H1 (cell line): ENCODE measurements at regions not wholly inside any gene's neighbourhood (a gene's known extent, or its start where the extent isn't known, plus 50 kb on each side); places are given as distances from the start of the nearest gene placed in this dataset.
A peak's percentile ranks its signal among the peaks of the same experiment; 100 is the strongest.

ENCODE experiments used
- CTCF ChIA-PET: fragments of 300-600 bp; sonication (Branson Sonifier 250); formaldehyde crosslinking; loops from one replicate; lab custom pipeline; 2021; ENCODE audit not compliant: partially characterized antibody; lab: Charles Lee
- POLR2A ChIA-PET: fragments of 300-600 bp; sonication (Branson Sonifier 250); formaldehyde crosslinking; loops from one replicate; lab custom pipeline; 2021; ENCODE audit warnings: inconsistent platforms; ENCODE audit not compliant: partially characterized antibody; lab: Charles Lee
- DNase-seq, 2 experiments: peaks; one replicate each; pipeline versions ENCODE4 v3.0.0 to v3.0.0-alpha.2; 2010 to 2022; ENCODE audit warnings: low spot score in 2 of 2, low read depth in 1 of 2, mixed read lengths in 1 of 2
- FAIRE-seq: peaks from 2 replicates; lab custom pipeline; 2011; peaks lifted over from hg19 to GRCh38; lab: Jason Lieb, UNC
- H2AFZ ChIP-seq: 2 replicates; pipeline ENCODE4 v1.8.1; 2012; ENCODE audit warnings: low read length, inconsistent platforms
- H2AK5ac ChIP-seq: 2 replicates; pipeline ENCODE4 v1.6.1; 2013; ENCODE audit warnings: low read depth, low read length
- H2BK120ac ChIP-seq: replicated peaks from 2 replicates; pipeline ENCODE3; 2013; ENCODE audit warnings: low read depth, low read length, inconsistent platforms
- H2BK12ac ChIP-seq: 2 replicates; pipeline ENCODE4 v1.6.1; 2013; ENCODE audit warnings: low read depth, low read length
- H2BK15ac ChIP-seq: 2 replicates; pipeline ENCODE4 v1.6.1; 2013; ENCODE audit warnings: low read length
- H2BK20ac ChIP-seq: 2 replicates; pipeline ENCODE4 v1.6.1; 2013; ENCODE audit warnings: low read length
- H2BK5ac ChIP-seq: 2 replicates; pipeline ENCODE4 v1.6.1; 2013; ENCODE audit warnings: low read depth, low read length
- H3K14ac ChIP-seq: 2 replicates; pipeline ENCODE4 v1.6.1; 2013; ENCODE audit warnings: inconsistent platforms; ENCODE audit not compliant: insufficient read length
- H3K18ac ChIP-seq: 2 replicates; pipeline ENCODE4 v1.6.1; 2013; ENCODE audit warnings: low read length; ENCODE audit errors: extremely low read depth
- H3K23ac ChIP-seq: 2 replicates; pipeline ENCODE4 v1.6.1; 2013; ENCODE audit warnings: inconsistent platforms; ENCODE audit not compliant: insufficient read length
- H3K23me2 ChIP-seq: 2 replicates; pipeline ENCODE4 v1.6.1; 2013; ENCODE audit warnings: low read depth, low read length
- H3K27ac ChIP-seq: 2 replicates; pipeline ENCODE4 v1.6.1; 2011; ENCODE audit warnings: low read depth, low read length, inconsistent platforms
- H3K27me3 ChIP-seq, 4 experiments: replicated peaks in 1 of 4; 1 replicate in 1 of 4; 2 replicates in 3 of 4; pipeline versions ENCODE4 v1.6.1 to v1.8.1; 2011 to 2013; ENCODE audit warnings: low read length in 3 of 4, mild to moderate bottlenecking in 3 of 4, inconsistent platforms in 2 of 4, mixed read lengths in 2 of 4, moderate library complexity in 1 of 4; ENCODE audit not compliant: control insufficient read depth in 3 of 4, insufficient read depth in 3 of 4; ENCODE audit errors: extremely low read depth in 1 of 4
- H3K36me3 ChIP-seq, 4 experiments: 2 replicates each; pipeline versions ENCODE4 v1.6.1 to v1.8.1; 2011 to 2013; ENCODE audit warnings: mild to moderate bottlenecking in 4 of 4, low read length in 3 of 4, moderate library complexity in 2 of 4, control low read depth in 1 of 4, inconsistent platforms in 1 of 4; ENCODE audit not compliant: insufficient read depth in 4 of 4, control insufficient read depth in 2 of 4
- H3K4ac ChIP-seq: replicated peaks from 2 replicates; pipeline ENCODE3; 2013; ENCODE audit warnings: low read length, low read depth, mixed read lengths, inconsistent platforms; ENCODE audit not compliant: insufficient read length
- H3K4me1 ChIP-seq, 4 experiments: replicated peaks in 1 of 4; 1 replicate in 1 of 4; 2 replicates in 3 of 4; pipeline versions ENCODE4 v1.6.1 to v1.8.1; 2011 to 2013; ENCODE audit warnings: low read length in 3 of 4, inconsistent platforms in 2 of 4, mixed read lengths in 1 of 4; ENCODE audit not compliant: insufficient read depth in 4 of 4, control insufficient read depth in 3 of 4
- H3K4me2 ChIP-seq, 2 experiments: 2 replicates each; pipeline versions ENCODE4 v1.6.1 to v1.8.1; 2011 to 2013; ENCODE audit warnings: low read depth in 2 of 2, low read length in 2 of 2, control low read depth in 1 of 2, inconsistent platforms in 1 of 2, mild to moderate bottlenecking in 1 of 2; ENCODE audit not compliant: insufficient read depth in 1 of 2
- H3K4me3 ChIP-seq, 4 experiments: fragments of 200-600, 300-600 bp in 1 of 4; sonication (generic), shearing (Covaris generic), sonication (Bioruptor Twin) in 1 of 4; 2 replicates each; pipeline versions ENCODE4 v1.5.1 to v1.8.1; 2011 to 2016; ENCODE audit warnings: low read length in 4 of 4, low read depth in 3 of 4, control low read depth in 2 of 4, inconsistent platforms in 2 of 4, mild to moderate bottlenecking in 2 of 4, mixed read lengths in 1 of 4, moderate library complexity in 1 of 4; ENCODE audit not compliant: insufficient read depth in 2 of 4; ENCODE audit errors: extremely low read depth in 1 of 4
- H3K56ac ChIP-seq: replicated peaks from 2 replicates; pipeline ENCODE3; 2013; ENCODE audit warnings: low read depth, mild to moderate bottlenecking, mixed read lengths, low read length, inconsistent platforms; ENCODE audit not compliant: insufficient read length
- H3K79me1 ChIP-seq: 2 replicates; pipeline ENCODE4 v1.6.1; 2013; ENCODE audit warnings: low read depth, low read length, control low read depth
- H3K79me2 ChIP-seq, 2 experiments: 2 replicates each; pipeline versions ENCODE4 v1.6.1 to v1.8.1; 2012 to 2013; ENCODE audit warnings: low read length in 2 of 2, mild to moderate bottlenecking in 2 of 2, inconsistent platforms in 1 of 2; ENCODE audit not compliant: insufficient read depth in 2 of 2, control insufficient read depth in 1 of 2
- H3K9ac ChIP-seq, 4 experiments: replicated peaks in 1 of 4; 1 replicate in 1 of 4; 2 replicates in 3 of 4; pipeline versions ENCODE4 v1.6.1 to v1.8.1; 2011 to 2013; ENCODE audit warnings: low read depth in 3 of 4, low read length in 3 of 4, control low read depth in 2 of 4, mild to moderate bottlenecking in 2 of 4, moderate library complexity in 2 of 4, inconsistent platforms in 1 of 4; ENCODE audit errors: extremely low read depth in 1 of 4
- H3K9me3 ChIP-seq, 2 experiments: 2 replicates each; pipeline versions ENCODE4 v1.6.1 to v1.8.1; 2012 to 2013; ENCODE audit warnings: mild to moderate bottlenecking in 2 of 2, moderate library complexity in 2 of 2, control low read depth in 1 of 2, inconsistent platforms in 1 of 2, low read depth in 1 of 2, low read length in 1 of 2, mixed read lengths in 1 of 2; ENCODE audit not compliant: insufficient read depth in 2 of 2
- H4K20me1 ChIP-seq, 2 experiments: replicated peaks in 1 of 2; 2 replicates each; pipeline versions ENCODE3 to v1.8.1; 2011 to 2013; ENCODE audit warnings: inconsistent platforms in 2 of 2, low read length in 2 of 2, mild to moderate bottlenecking in 1 of 2; ENCODE audit not compliant: insufficient read depth in 2 of 2, control insufficient read depth in 1 of 2
- H4K5ac ChIP-seq: 2 replicates; pipeline ENCODE4 v1.6.1; 2013; ENCODE audit warnings: low read length, low read depth, mixed read lengths, inconsistent platforms; ENCODE audit not compliant: insufficient read length
- H4K8ac ChIP-seq: 2 replicates; pipeline ENCODE4 v1.8.0; 2013; ENCODE audit warnings: mild to moderate bottlenecking, moderate library complexity, low read length, inconsistent platforms; ENCODE audit not compliant: insufficient read depth; ENCODE audit errors: extremely low read depth
- H4K91ac ChIP-seq: replicated peaks from 2 replicates; pipeline ENCODE3; 2013; ENCODE audit warnings: low read length, mixed read lengths, inconsistent platforms; ENCODE audit not compliant: insufficient read length
- BACH1 ChIP-seq: IDR thresholded peaks from 2 replicates; pipeline ENCODE4 v1.6.1; 2012; ENCODE audit warnings: low read length, improper control_type of control experiment
- KDM1A ChIP-seq: fragments of 200-600, 300-600 bp; sonication (generic); IDR thresholded peaks from 2 replicates; pipeline ENCODE4 v1.7.1; 2016; ENCODE audit warnings: mild to moderate bottlenecking, low read length, borderline replicate concordance
- KDM5A ChIP-seq: fragments of 200-600 bp; IDR thresholded peaks from 2 replicates; pipeline ENCODE4 v1.7.1; 2012; ENCODE audit warnings: mild to moderate bottlenecking, low read length, inconsistent platforms, mixed read lengths
- SRF ChIP-seq: IDR thresholded peaks from 2 replicates; pipeline ENCODE4 v1.6.1; 2011; ENCODE audit warnings: mild to moderate bottlenecking, low read depth, low read length, moderate library complexity
- WGBS, 2 experiments: shearing (Covaris generic) in 1 of 2; methylation state at CpG; one replicate each; pipeline versions ENCODE4 v1.1.6 to v1.1.7; 2013 to 2015; ENCODE audit warnings: low lambda C conversion rate in 2 of 2, mixed read lengths in 2 of 2, inconsistent platforms in 1 of 2, low coverage in 1 of 2, missing lambda C conversion rate in 1 of 2; ENCODE audit not compliant: insufficient replicate concordance in 2 of 2, insufficient coverage in 1 of 2, insufficient read length in 1 of 2; ENCODE audit errors: extremely low coverage in 1 of 2, missing lambda C conversion rate in 1 of 2; 5-methylcytosine and 5-hydroxymethylcytosine counted together

DNA sequence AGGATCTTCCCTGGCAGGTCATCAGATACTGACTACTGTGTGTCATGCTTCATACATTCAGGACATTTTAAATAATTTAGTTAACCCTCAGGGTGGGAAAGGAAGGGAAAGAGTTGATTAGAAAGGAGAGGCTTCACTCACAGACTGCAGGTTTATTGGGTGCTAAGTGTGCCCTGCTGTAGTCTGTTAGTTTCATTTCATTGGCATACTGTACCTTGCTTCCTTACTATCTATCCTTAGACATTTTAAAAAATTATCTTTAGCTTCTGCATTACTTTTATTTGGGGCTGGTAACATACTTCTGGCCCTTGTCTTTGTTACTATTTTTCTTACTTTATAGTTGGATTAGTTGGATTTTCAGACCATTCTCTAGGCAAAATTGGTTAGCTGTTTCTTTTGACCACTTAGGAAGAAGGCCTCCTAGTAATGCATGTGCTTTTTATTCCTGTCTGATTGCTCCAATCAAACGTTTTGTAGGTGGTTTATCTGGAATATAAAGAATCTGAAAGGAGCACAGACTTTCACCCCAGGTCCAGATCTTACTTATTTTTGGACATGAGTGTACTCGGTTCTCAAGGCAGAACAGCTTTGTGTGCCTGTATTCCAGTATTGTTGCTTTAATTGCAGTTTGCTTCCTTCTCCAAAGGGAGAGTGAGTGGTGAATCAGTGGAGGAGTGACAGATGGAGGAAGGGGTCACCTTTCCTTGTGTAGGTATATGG is 82.7 kb upstream of the PRDM1 start:
- no peak overlapping the region for H2AK5ac ChIP-seq
- no peak for DNase-seq
- ChIA-PET POLR2A (interaction anchor here (1.1 kb wide), 1 partner anchor 11 kb away, joined by 3 read pairs; no protein-coding TSS in a partner anchor), CTCF (interaction anchor here (0.9 to 1.9 kb wide), 3 partner anchors 10 to 120 kb away, joined by 3 to 6 read pairs (median 3); partner anchors contain the start of gene PRDM1)
- H3K4me2 ChIP-seq: 0 out of 4 replicates have a peak overlapping the region, but pooled peaks of 1 of the 2 experiments have one; percentile 10
- peaks cover 2 to 17% (median 9%) of the 10 kb centered on the region in 4 experiments; a peak in 6 of 7 replicates for H3K4me1 ChIP-seq
- H3K79me2 ChIP-seq: no peaks in the 10 kb centered on the region
- no peak overlapping the region for H2BK12ac ChIP-seq
- H3K14ac ChIP-seq: no peak overlapping the region
- H3K4me3 ChIP-seq: no peak overlapping the region
- no peaks in the 10 kb centered on the region for H4K20me1 ChIP-seq
- no peak overlapping the region for H3K4ac ChIP-seq
- no peak overlapping the region for H4K5ac ChIP-seq
- H3K9me3 ChIP-seq: no peaks in the 10 kb centered on the region
- 48% methylated on average over 2 of the region's 2 CpGs; no CpG with 5 or more reads in 1 of the 2 experiments for WGBS, 2 experiments
- H3K36me3 ChIP-seq: no peaks in the 10 kb centered on the region
- no peak overlapping the region for H2BK20ac ChIP-seq
- no peak overlapping the region for H2BK120ac ChIP-seq
- H3K27ac ChIP-seq: no peak overlapping the region
- no peak overlapping the region for H3K18ac ChIP-seq
- H3K27me3 ChIP-seq: peaks cover 0 to 1% (median under 1%) of the 10 kb centered on the region in 4 experiments; a peak in 3 of 7 replicates
- H3K23me2 ChIP-seq: no peaks in the 10 kb centered on the region
- H4K8ac ChIP-seq: no peak overlapping the region
- no peak overlapping the region; the same call in 1 of the 2 replicates for H2BK5ac ChIP-seq
- no peaks in the 10 kb centered on the region for H3K79me1 ChIP-seq
- no peak overlapping the region for H2BK15ac ChIP-seq
- no peak overlapping the region for H3K9ac ChIP-seq
- H3K23ac ChIP-seq: no peak overlapping the region
- FAIRE-seq: peak; percentile 36
- H4K91ac ChIP-seq: no peak overlapping the region
- no peak overlapping the region for H2AFZ ChIP-seq
- no peak overlapping the region for H3K56ac ChIP-seq
- no peak for TF ChIP-seq BACH1
- no peak for TF ChIP-seq KDM1A
- TF ChIP-seq SRF: no peak
- no peak for TF ChIP-seq KDM5A
